Nephron progenitor cell (in vitro differentiated cells): ENCODE measurements at regions not wholly inside any gene's neighbourhood (a gene's known extent, or its start where the extent isn't known, plus 50 kb on each side); places are given as distances from the start of the nearest gene placed in this dataset.

Source experiments
- DNase-seq: peaks from one replicate; pipeline ENCODE4 v3.0.0; 2021
- H3K27ac Mint-ChIP-seq: 2 replicates; pipeline ENCODE4 v1.8.0; 2021; ENCODE audit warnings: mild to moderate bottlenecking, moderate library complexity, mixed read lengths
- H3K27me3 Mint-ChIP-seq: 2 replicates; pipeline ENCODE4 v1.8.0; 2021; ENCODE audit warnings: mild to moderate bottlenecking, low read depth, mixed read lengths; ENCODE audit not compliant: poor library complexity
- H3K36me3 Mint-ChIP-seq: 2 replicates; pipeline ENCODE4 v1.8.0; 2021; ENCODE audit warnings: low read depth, mixed read lengths
- H3K4me1 Mint-ChIP-seq: 2 replicates; pipeline ENCODE4 v1.8.0; 2021; ENCODE audit warnings: mixed read lengths
- H3K4me3 Mint-ChIP-seq: 2 replicates; pipeline ENCODE4 v1.8.0; 2021; ENCODE audit warnings: mild to moderate bottlenecking, moderate library complexity, mixed read lengths
- H3K9me3 Mint-ChIP-seq: 2 replicates; pipeline ENCODE4 v1.8.0; 2021; ENCODE audit warnings: mild to moderate bottlenecking, moderate library complexity, mixed read lengths
- CTCF ChIP-seq: fragments of 200-600 bp; sonication (generic); IDR thresholded peaks from 2 replicates; pipeline ENCODE4 v1.5.0; 2021; ENCODE audit warnings: antibody characterized with exemption

- H3K4me3 Mint-ChIP-seq: no peak overlapping the region
- peak; percentile 70 for TF ChIP-seq CTCF
- no peak overlapping the region for H3K27ac Mint-ChIP-seq
- no peaks in the 10 kb centered on the region for H3K9me3 Mint-ChIP-seq
- peak; percentile 60 for DNase-seq
- H3K36me3 Mint-ChIP-seq: no peaks in the 10 kb centered on the region
- H3K4me1 Mint-ChIP-seq: peaks cover 19% of the 10 kb centered on the region
- H3K27me3 Mint-ChIP-seq: peaks cover 3% of the 10 kb centered on the region
These were observed 52.0 kb upstream of the RNU6-8 start for GRCh38 chr14:32254952-32255679.

- no peak for TF ChIP-seq CTCF
These were observed 52.7 kb upstream of the RNU6-8 start for GRCh38 chr14:32255789-32256188.

GRCh38 chr14:32256576-32256975, 53.5 kb upstream of the RNU6-8 start:
- Mint-ChIP-seq H3K27me3 (peaks cover 3% of the 10 kb centered on the region), H3K36me3 (no peaks in the 10 kb centered on the region), H3K4me1 (peaks cover 19% of the 10 kb centered on the region), H3K9me3 (peaks cover 4% of the 10 kb centered on the region), H3K27ac (no peak overlapping the region), H3K4me3 (no peak overlapping the region)
- TF ChIP-seq CTCF: no peak
- DNase-seq: no peak

More at GRCh38 chr14:32255789-32256188, 52.7 kb upstream of the RNU6-8 start:
- H3K4me1 Mint-ChIP-seq: peaks cover 19% of the 10 kb centered on the region
- H3K4me3 Mint-ChIP-seq: no peak overlapping the region
- H3K27me3 Mint-ChIP-seq: peaks cover 3% of the 10 kb centered on the region
- no peak for DNase-seq
- H3K27ac Mint-ChIP-seq: peak overlapping the region; percentile 59
- H3K36me3 Mint-ChIP-seq: no peaks in the 10 kb centered on the region
- H3K9me3 Mint-ChIP-seq: no peaks in the 10 kb centered on the region

GRCh38 chr14:32258336-32258993, 55.4 kb upstream of the RNU6-8 start:
- H3K4me1 Mint-ChIP-seq: peaks cover 19% of the 10 kb centered on the region
- H3K4me3 Mint-ChIP-seq: no peak overlapping the region
- H3K27ac Mint-ChIP-seq: peak overlapping the region; percentile 75
- no peak for DNase-seq
- H3K27me3 Mint-ChIP-seq: peaks cover 3% of the 10 kb centered on the region
- no peak for TF ChIP-seq CTCF
- peaks cover 22% of the 10 kb centered on the region for H3K9me3 Mint-ChIP-seq
- peaks cover 2% of the 10 kb centered on the region for H3K36me3 Mint-ChIP-seq

- H3K4me1 Mint-ChIP-seq: peaks cover 19% of the 10 kb centered on the region
- peak overlapping the region; percentile 3 for H3K27ac Mint-ChIP-seq
- H3K9me3 Mint-ChIP-seq: peaks cover 32% of the 10 kb centered on the region
- peaks cover 11% of the 10 kb centered on the region for H3K36me3 Mint-ChIP-seq
- DNase-seq: no peak
- no peak overlapping the region for H3K4me3 Mint-ChIP-seq
- TF ChIP-seq CTCF: no peak
- peaks cover 4% of the 10 kb centered on the region for H3K27me3 Mint-ChIP-seq
These were observed 56.4 kb upstream of the RNU6-8 start for GRCh38 chr14:32259368-32260013.
